Lung microvascular endothelial cell (primary cell): ENCODE measurements at regions not wholly inside any gene's neighbourhood (a gene's known extent, or its start where the extent isn't known, plus 50 kb on each side); places are given as distances from the start of the nearest gene placed in this dataset.

Source experiments
- DNase-seq, 2 donors: peaks; one replicate each; pipeline versions ENCODE4 v3.0.0 to v3.0.0-alpha.2; 2010; ENCODE audit warnings: low read depth in 2 of 2

GRCh38 chr13:26456650-26457049 is 100.8 kb upstream of the WASF3 start:
- no peak for DNase-seq

DNA sequence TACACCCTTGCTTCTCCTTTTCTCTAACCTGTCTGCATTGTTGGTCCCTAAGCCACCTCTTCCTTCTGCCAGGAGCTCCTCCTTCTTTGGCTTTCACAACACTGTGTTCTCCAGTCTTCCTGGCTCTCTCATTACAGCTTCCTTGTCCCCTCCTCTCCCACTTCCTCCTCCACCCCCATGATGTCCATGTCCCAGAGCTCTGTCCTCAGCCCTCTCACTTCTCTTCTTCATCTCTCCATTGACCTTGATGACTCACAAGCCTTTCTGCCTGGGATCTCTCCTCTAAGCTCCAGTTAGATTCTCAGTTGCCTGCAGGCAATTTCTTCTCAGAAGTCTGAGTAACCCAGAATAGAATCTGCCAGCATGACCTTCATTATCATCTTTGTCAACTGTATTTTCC is 100.3 kb upstream of the WASF3 start:
- DNase-seq = no peak

GRCh38 chr13:26458196-26458749 is 99.2 kb upstream of the WASF3 start:
- no peak for DNase-seq

GRCh38 chr13:26459276-26460131 is 98.0 kb upstream of the WASF3 start:
- DNase-seq = no peak

DNA sequence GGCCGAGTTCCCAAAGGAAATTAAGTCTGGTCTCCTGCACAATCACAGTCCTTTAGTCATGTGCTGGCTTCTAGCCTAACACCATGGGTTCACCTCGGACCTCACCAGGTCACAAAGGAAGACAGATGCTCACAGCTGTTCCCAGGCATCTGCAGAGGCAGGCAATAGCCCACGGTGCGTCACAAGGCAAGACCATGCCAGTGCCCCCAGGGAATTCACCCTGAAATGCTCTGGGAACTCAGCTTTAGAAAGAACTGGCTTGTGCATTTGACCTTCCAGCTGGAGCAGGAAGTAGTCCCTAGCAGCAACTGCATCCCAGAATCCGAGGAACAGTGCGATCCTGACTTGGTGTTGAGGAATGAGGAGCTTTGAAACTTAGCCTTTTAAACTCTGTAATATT is 96.8 kb upstream of the WASF3 start:
- DNase-seq = no peak

DNA sequence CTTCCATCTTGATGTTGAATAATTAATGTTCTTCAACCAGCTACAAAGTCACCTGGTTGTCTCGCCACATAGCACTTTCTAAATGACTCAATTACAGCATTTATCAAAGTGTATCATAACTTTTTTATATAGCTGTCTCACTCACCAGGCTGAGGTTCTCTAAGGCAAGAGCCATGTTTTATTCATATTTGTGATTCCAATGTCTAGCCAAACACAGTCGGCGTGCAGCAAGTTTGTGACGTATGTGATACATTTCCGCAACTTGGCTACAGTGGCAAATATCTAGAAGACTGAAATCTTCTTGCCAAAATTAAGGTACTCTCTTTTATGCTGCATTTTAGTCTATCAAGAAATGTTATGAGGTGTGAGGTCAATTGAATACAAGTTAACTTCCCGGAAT is 94.2 kb upstream of the WASF3 start:
- DNase-seq = no peak

DNA sequence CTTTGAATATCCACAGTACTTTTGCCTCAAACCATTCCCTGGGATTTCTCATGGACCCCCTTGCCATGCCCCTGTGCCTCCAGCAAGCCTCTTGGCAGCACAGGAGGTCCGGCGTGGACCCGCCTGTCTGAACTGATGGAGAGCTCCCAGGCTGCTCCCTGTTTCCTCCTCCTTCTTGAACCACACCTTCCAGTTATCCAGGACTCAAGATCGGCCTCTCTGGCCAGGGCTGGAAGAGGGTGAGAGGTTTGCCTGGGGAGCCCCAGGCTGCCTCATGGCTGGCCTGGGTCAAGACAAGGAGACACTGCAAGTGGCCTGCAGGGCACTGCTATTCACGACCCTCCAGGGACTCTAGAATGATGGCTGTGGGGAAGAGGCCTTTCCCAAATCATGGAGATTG is 93.6 kb upstream of the WASF3 start:
- no peak for DNase-seq

- no peak for DNase-seq
These were observed 92.0 kb upstream of the WASF3 start for GRCh38 chr13:26465514-26465913.

DNA sequence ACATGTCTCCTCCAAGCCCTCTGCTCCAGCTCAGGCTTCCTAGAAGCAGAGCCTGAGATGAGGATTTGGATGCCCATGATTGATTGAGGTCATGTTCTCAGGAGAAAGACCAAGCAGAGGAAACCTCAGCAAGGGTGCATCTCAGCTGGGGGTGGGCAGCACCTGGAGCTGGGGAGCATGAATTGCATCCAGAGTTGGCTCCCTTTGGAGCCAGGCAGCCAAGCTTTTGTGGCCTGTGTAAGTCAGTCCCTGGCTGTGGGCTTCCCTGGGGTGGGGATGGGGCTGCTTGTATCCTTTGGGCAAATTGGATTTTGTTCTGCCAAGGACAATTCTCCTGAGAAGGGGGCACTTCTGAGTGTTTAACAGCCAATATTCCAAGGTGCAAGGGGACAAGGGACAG is 91.5 kb upstream of the WASF3 start:
- DNase-seq = no peak

DNA sequence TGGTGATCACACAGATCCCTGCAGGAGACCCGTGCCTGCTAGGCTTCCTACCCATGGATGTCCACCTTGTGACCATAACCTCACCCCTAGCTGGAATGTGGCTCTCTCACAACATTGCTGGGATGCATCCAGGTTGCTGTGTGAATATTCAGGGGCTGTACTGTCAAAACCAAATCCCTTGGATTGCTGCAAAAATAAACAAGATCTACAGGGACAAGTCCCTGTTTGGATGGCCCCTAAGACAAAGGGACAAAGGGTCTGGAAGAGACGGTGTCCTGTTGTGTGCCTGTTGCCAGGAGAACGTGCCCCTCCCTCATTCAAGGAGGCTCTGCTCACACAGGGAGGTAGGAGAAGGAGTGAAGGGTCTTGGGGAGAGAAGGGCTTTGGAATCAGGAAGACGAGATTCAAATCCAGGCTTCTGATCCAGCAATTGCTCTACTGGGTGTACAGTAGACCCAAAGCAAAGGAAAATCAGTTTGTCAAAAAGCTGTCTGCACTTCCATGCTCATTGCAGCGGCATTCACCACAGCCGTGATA is 89.2 kb upstream of the WASF3 start:
- DNase-seq = no peak

GRCh38 chr13:26469602-26470001 is 87.9 kb upstream of the WASF3 start:
- DNase-seq = no peak

DNA sequence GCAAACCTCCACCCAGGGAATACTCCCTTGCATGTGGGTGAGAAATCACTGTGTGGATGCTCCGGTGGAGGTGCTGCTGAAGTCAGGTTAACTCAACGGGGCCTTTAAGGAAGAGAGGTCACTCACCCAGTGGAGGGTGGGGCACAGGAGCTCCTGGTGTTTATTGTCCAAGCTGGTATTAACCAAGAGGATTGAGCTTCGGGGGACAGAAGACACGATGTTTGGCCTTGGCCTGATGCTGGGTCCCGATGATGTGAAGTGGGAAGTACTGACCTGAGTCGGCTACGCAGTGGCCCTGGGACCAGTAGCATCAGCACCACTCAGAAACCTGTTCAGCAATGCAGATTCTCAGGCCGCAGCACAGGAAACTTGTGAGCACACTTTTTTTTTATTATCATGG is 85.7 kb upstream of the WASF3 start:
- no peak for DNase-seq

GRCh38 chr13:26473571-26474230 is 83.8 kb upstream of the WASF3 start:
- DNase-seq = no peak

DNA sequence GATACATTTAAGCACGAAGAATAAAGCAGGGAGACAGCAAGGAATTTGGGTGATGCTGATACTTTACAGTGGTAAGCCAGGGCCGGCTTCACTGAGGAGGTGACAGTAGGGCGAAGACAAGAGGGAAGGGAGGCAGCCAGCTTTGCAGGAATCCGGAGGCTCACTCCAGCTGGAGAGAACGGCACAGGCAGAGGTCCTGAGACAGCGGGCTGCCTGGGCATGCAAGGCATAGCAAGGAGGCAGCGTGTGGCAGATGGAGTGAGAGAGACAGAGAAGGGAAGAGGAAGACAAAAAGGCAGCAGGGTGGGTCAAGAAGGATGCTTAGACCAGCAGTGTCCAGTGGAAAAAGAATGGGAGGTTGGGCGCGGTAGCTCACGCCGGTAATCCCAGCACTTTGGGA is 83.2 kb upstream of the WASF3 start:
- no peak for DNase-seq

DNA sequence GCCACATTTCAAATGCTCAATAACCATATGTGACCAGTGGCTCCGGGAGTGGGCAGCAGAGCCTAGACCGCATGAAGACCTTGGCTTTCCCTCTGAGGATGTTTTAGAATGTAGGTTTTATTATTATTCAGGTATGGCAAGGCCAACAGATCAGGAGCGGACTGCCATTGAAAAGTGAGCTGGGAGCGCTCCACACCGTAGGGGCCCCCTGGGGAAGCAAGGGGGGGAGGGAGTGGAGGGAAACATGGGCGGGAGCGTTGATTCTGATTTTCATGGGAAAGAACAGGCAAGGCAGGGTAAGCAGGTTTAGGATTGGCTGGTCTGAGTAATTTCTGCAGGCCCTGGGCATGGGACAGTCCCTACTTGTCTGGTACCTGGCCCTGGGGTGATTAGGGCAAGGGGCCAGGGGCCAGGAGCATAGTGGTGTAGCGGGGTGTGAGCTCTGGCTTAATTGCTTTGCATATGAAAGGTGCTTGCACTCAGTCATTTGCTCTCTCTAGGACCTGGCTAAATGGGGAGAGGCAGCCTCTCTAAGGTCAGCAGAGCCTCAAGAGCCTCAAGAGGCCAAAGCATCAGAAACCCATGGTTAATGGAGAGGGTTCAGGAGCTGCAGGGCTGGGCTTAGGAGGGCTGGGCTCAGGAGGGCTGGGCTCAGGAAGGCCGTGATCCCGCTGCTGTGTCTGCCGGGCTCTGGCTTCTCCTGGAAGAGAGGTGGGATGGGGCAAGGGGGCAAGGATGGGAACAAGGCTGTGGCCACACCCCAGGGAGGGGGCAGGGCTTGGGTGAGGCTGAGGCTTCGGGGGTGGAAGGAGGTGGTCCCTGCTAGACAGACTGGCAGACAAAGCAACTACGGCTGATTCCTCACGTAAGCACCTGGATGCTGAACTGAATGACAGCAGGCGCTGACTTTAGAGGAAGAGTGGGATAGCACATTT is 82.0 kb upstream of the WASF3 start:
- DNase-seq = no peak

DNA sequence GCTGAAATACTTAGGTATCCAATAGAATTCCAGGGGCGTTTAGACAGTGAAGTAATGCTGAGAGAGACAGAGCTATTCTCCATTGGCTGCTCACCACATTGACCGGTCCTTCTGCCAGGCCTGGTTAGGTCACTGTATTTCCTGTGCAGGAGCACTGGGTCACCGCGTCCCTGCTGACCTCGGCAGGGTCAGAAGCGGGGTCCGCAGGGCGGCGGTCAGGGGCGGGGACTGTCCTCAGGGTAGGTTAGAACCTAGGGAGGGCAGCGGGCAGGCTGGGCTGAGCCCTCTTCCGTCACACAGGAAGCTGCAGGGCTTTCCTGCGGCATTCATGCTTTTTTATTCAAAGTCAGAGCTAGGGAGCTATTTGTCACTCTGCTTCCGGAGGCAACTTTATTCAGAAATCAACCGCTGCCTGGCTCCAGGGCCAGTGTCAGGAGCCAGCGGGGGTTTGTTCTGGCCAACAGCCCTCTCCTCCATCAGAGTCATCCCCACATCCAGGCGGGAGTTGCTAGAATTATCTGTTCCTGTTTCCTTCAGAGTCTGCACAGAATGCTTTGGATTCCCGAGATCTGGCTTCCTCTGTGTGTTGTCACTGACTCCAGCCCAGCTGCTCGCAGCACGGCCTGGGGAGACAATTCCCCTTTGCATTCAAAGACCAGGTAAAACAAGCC is 81.2 kb upstream of the WASF3 start:
- DNase-seq = peak in 1 of 2 donors; percentile 25

DNA sequence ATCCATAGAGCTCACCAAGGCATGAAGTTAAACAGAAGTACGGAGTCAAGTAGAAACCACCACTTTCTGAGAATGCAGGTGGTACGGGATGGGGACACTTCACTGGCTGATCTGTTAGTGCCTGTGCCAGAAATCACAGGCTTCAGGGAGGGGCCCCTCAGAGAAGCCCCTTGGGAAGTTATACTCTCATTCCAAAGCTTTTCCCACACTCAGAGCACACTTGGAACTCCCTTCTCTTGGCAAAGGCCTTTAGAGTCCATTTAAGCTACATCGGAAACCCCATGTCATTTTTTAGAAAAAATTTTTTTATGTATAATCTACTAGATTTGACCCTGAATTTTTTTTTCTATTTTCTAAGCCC is 80.7 kb upstream of the WASF3 start:
- no peak for DNase-seq

- no peak for DNase-seq
These were observed 79.8 kb upstream of the WASF3 start for GRCh38 chr13:26477681-26478080.

- DNase-seq = no peak
These were observed 77.1 kb upstream of the WASF3 start for GRCh38 chr13:26480246-26480855.

DNA sequence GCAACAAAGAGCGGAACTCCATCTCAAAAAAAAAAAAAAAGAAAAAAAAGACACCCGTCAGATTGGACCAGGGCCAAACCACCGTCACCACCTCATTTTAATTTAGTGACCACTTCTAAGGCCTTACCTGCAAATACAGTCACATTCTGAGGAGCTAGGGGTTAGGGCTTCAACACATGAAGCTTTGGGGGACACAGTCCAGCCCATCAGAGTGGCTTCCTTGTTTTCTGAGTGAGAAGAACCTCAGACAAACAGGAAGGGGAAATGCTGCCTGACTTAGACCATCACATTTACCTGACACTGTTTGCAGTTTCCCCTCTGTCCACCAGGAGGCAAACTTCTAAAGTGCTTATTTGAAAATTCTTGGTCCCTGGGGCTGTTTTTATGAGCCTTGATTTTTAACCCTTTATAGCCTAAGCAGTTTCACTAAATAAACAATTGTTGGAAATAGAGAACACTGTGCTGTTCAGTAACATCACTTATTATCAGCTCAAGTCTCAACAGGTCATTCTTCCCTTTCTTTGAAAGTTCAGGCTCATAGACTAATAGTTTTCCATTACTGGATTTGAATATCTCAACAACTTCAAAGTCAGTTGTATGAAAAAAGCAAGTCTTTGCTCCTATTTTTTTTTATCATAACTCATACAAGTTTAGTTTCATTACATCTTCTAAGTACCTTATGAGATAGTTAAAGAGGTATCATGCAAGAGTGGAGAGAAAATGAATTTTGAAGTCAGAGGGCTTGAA is 74.9 kb upstream of the WASF3 start:
- DNase-seq = peak; percentile 68 to 77
